ENCODE measurements at regions not wholly inside any gene's neighbourhood (a gene's known extent, or its start where the extent isn't known, plus 50 kb on each side); places are given as distances from the start of the nearest gene placed in this dataset.
A peak's percentile ranks its signal among the peaks of the same experiment; 100 is the strongest.

GRCh38 chr6:62903266-62903665, 308.0 kb upstream of the FKBP1C start:
- no peak overlapping the region for H3K27ac Mint-ChIP-seq
- H3K4me1 ChIP-seq, result no peaks in the 10 kb centered on the region
- H3K27me3 ChIP-seq, result no peaks in the 10 kb centered on the region
- no peak for DNase-seq (ENCODE audit: low spot score)
- H3K36me3 ChIP-seq, result no peaks in the 10 kb centered on the region
- no peaks in the 10 kb centered on the region for H4K20me1 ChIP-seq (ENCODE audit: low read depth)
- no peak overlapping the region for H2AFZ ChIP-seq (replicated peaks)
- no peak overlapping the region for H3K4me2 ChIP-seq
- no peak for TF ChIP-seq CTCF (IDR thresholded peaks at IDR 0.05)
- no peak for TF ChIP-seq EZH2phosphoT487 (IDR thresholded peaks at IDR 0.05)
- TF ChIP-seq EZH2 (IDR thresholded peaks at IDR 0.05), result no peak
- no peak overlapping the region for H3K4me3 ChIP-seq
- no peaks in the 10 kb centered on the region for H3K36me3 Mint-ChIP-seq
- no peak overlapping the region for H3K4me3 Mint-ChIP-seq
- H3K27ac ChIP-seq, result no peak overlapping the region
- H3K79me2 ChIP-seq (ENCODE audit: low read depth), result no peaks in the 10 kb centered on the region
- H3K9me3 ChIP-seq (ENCODE audit: low read depth), result no peaks in the 10 kb centered on the region
- H3K27me3 Mint-ChIP-seq (ENCODE audit: insufficient read depth, low read depth), result no peaks in the 10 kb centered on the region
- no peaks in the 10 kb centered on the region for H3K4me1 Mint-ChIP-seq
- H3F3A ChIP-seq (ENCODE audit: low read depth), result no peaks in the 10 kb centered on the region
- no peak overlapping the region for H3K9ac ChIP-seq
- H3K9me3 Mint-ChIP-seq, result no peaks in the 10 kb centered on the region

- no peaks in the 10 kb centered on the region for H3K9me3 Mint-ChIP-seq
- no peaks in the 10 kb centered on the region for H3K36me3 Mint-ChIP-seq
- TF ChIP-seq CTCF (IDR thresholded peaks at IDR 0.05) (no peak), EZH2 (IDR thresholded peaks at IDR 0.05) (no peak), EZH2phosphoT487 (IDR thresholded peaks at IDR 0.05) (no peak)
- H3K27ac Mint-ChIP-seq, result no peak overlapping the region
- no peaks in the 10 kb centered on the region for H4K20me1 ChIP-seq (ENCODE audit: low read depth)
- no peak overlapping the region for H3K4me2 ChIP-seq
- no peaks in the 10 kb centered on the region for H3K79me2 ChIP-seq (ENCODE audit: low read depth)
- H3K9ac ChIP-seq, result no peak overlapping the region
- H2AFZ ChIP-seq (replicated peaks), result peak overlapping the region; percentile 18
- no peaks in the 10 kb centered on the region for H3F3A ChIP-seq (ENCODE audit: low read depth)
- no peak overlapping the region for H3K4me3 Mint-ChIP-seq
- H3K4me1 Mint-ChIP-seq, result no peaks in the 10 kb centered on the region
- no peak overlapping the region for H3K27ac ChIP-seq
- H3K9me3 ChIP-seq (ENCODE audit: low read depth), result no peaks in the 10 kb centered on the region
- DNase-seq (ENCODE audit: low spot score), result peak; percentile 2
- H3K27me3 ChIP-seq, result no peaks in the 10 kb centered on the region
- H3K27me3 Mint-ChIP-seq (ENCODE audit: insufficient read depth, low read depth), result no peaks in the 10 kb centered on the region
- H3K36me3 ChIP-seq, result no peaks in the 10 kb centered on the region
- H3K4me3 ChIP-seq, result no peak overlapping the region
- H3K4me1 ChIP-seq, result no peaks in the 10 kb centered on the region
These were observed 306.6 kb upstream of the FKBP1C start for GRCh38 chr6:62904687-62905086.

GRCh38 chr6:62914530-62914929, 296.7 kb upstream of the FKBP1C start:
- Mint-ChIP-seq H3K4me1 (no peaks in the 10 kb centered on the region), H3K27me3 (ENCODE audit: insufficient read depth, low read depth) (no peaks in the 10 kb centered on the region), H3K36me3 (no peaks in the 10 kb centered on the region), H3K27ac (no peak overlapping the region), H3K4me3 (no peak overlapping the region), H3K9me3 (no peaks in the 10 kb centered on the region)
- Histone ChIP-seq H3K4me1 (no peaks in the 10 kb centered on the region), H3K4me2 (no peak overlapping the region), H3K36me3 (no peaks in the 10 kb centered on the region), H4K20me1 (ENCODE audit: low read depth) (no peaks in the 10 kb centered on the region), H3K9me3 (ENCODE audit: low read depth) (no peaks in the 10 kb centered on the region), H3K79me2 (ENCODE audit: low read depth) (no peaks in the 10 kb centered on the region), H3F3A (ENCODE audit: low read depth) (no peaks in the 10 kb centered on the region), H3K27me3 (no peaks in the 10 kb centered on the region), H2AFZ (replicated peaks) (no peak overlapping the region), H3K4me3 (no peak overlapping the region), H3K27ac (no peak overlapping the region), H3K9ac (no peak overlapping the region)
- no peak for DNase-seq (ENCODE audit: low spot score)
- TF ChIP-seq CTCF (IDR thresholded peaks at IDR 0.05) (no peak), EZH2 (IDR thresholded peaks at IDR 0.05) (no peak), EZH2phosphoT487 (IDR thresholded peaks at IDR 0.05) (no peak)

GRCh38 chr6:62923728-62924127, 287.5 kb upstream of the FKBP1C start:
- Histone ChIP-seq H3K4me2 (no peak overlapping the region), H3K9ac (no peak overlapping the region), H3K27ac (no peak overlapping the region), H3K4me1 (no peaks in the 10 kb centered on the region), H3K4me3 (no peak overlapping the region), H3K27me3 (no peaks in the 10 kb centered on the region), H3K9me3 (ENCODE audit: low read depth) (no peaks in the 10 kb centered on the region), H2AFZ (replicated peaks) (no peak overlapping the region), H3F3A (ENCODE audit: low read depth) (no peaks in the 10 kb centered on the region), H4K20me1 (ENCODE audit: low read depth) (no peaks in the 10 kb centered on the region), H3K36me3 (no peaks in the 10 kb centered on the region), H3K79me2 (ENCODE audit: low read depth) (no peaks in the 10 kb centered on the region)
- H3K9me3 Mint-ChIP-seq, result no peaks in the 10 kb centered on the region
- no peaks in the 10 kb centered on the region for H3K36me3 Mint-ChIP-seq
- no peak for DNase-seq (ENCODE audit: low spot score)
- H3K4me1 Mint-ChIP-seq, result no peaks in the 10 kb centered on the region
- no peaks in the 10 kb centered on the region for H3K27me3 Mint-ChIP-seq (ENCODE audit: insufficient read depth, low read depth)
- TF ChIP-seq CTCF (IDR thresholded peaks at IDR 0.05) (no peak), EZH2phosphoT487 (IDR thresholded peaks at IDR 0.05) (no peak), EZH2 (IDR thresholded peaks at IDR 0.05) (no peak)
- H3K27ac Mint-ChIP-seq, result no peak overlapping the region
- no peak overlapping the region for H3K4me3 Mint-ChIP-seq

Data from neural progenitor cell (in vitro differentiated cells).